ENCODE measurements at regions not wholly inside any gene's neighbourhood (a gene's known extent, or its start where the extent isn't known, plus 50 kb on each side); places are given as distances from the start of the nearest gene placed in this dataset.
A peak's percentile ranks its signal among the peaks of the same experiment; 100 is the strongest.

- no peak for DNase-seq (ENCODE audit: low spot score)
These were observed 508.6 kb upstream of the SUCLG2 start for GRCh38 chr3:68163062-68163461.

- DNase-seq (ENCODE audit: low spot score) = no peak
These were observed 508.2 kb upstream of the SUCLG2 start for GRCh38 chr3:68162644-68163043.

GRCh38 chr3:68151359-68151758, 496.9 kb upstream of the SUCLG2 start:
- DNase-seq (ENCODE audit: low spot score) = no peak

- peak; percentile 15 for DNase-seq (ENCODE audit: low spot score)
These were observed 494.0 kb upstream of the SUCLG2 start for GRCh38 chr3:68148447-68148846.

- no peak for DNase-seq (ENCODE audit: low spot score)
These were observed 488.0 kb upstream of the SUCLG2 start for GRCh38 chr3:68142441-68142840.

- DNase-seq (ENCODE audit: low spot score) = no peak
These were observed 485.5 kb upstream of the SUCLG2 start for GRCh38 chr3:68139897-68140296.

GRCh38 chr3:68136411-68136810, 482.0 kb upstream of the SUCLG2 start:
- no peak for DNase-seq (ENCODE audit: low spot score)

- DNase-seq (ENCODE audit: low spot score) = no peak
These were observed 480.7 kb upstream of the SUCLG2 start for GRCh38 chr3:68135067-68135466.

GRCh38 chr3:68129065-68129464, 474.7 kb upstream of the SUCLG2 start:
- DNase-seq (ENCODE audit: low spot score) = no peak

- no peak for DNase-seq (ENCODE audit: low spot score)
These were observed 468.8 kb upstream of the SUCLG2 start for GRCh38 chr3:68123231-68123630.

GRCh38 chr3:68121287-68121686, 466.9 kb upstream of the SUCLG2 start:
- DNase-seq (ENCODE audit: low spot score) = no peak

- DNase-seq (ENCODE audit: low spot score) = no peak
These were observed 462.2 kb upstream of the SUCLG2 start for GRCh38 chr3:68116580-68116979.

- no peak for DNase-seq (ENCODE audit: low spot score)
These were observed 449.4 kb upstream of the SUCLG2 start for GRCh38 chr3:68103811-68104210.

- DNase-seq (ENCODE audit: low spot score) = no peak
These were observed 436.2 kb upstream of the SUCLG2 start for GRCh38 chr3:68090571-68090970.

- no peak for DNase-seq (ENCODE audit: low spot score)
These were observed 435.2 kb upstream of the SUCLG2 start for GRCh38 chr3:68089572-68090011.

- no peak for DNase-seq (ENCODE audit: low spot score)
These were observed 434.2 kb upstream of the SUCLG2 start for GRCh38 chr3:68088636-68089035.

- no peak for DNase-seq (ENCODE audit: low spot score)
These were observed 433.8 kb upstream of the SUCLG2 start for GRCh38 chr3:68088216-68088615.

GRCh38 chr3:68072062-68072461, 417.6 kb upstream of the SUCLG2 start:
- no peak for DNase-seq (ENCODE audit: low spot score)

GRCh38 chr3:68070186-68070585, 415.8 kb upstream of the SUCLG2 start:
- DNase-seq (ENCODE audit: low spot score) = no peak

- no peak for DNase-seq (ENCODE audit: low spot score)
These were observed 412.9 kb upstream of the SUCLG2 start for GRCh38 chr3:68067314-68067713.

- DNase-seq (ENCODE audit: low spot score) = no peak
These were observed 408.5 kb upstream of the SUCLG2 start for GRCh38 chr3:68062926-68063325.

- DNase-seq (ENCODE audit: low spot score) = no peak
These were observed 406.5 kb upstream of the SUCLG2 start for GRCh38 chr3:68060910-68061309.

- no peak for DNase-seq (ENCODE audit: low spot score)
These were observed 405.8 kb upstream of the SUCLG2 start for GRCh38 chr3:68060191-68060590.

- DNase-seq (ENCODE audit: low spot score) = no peak
These were observed 405.3 kb upstream of the SUCLG2 start for GRCh38 chr3:68059628-68060152.
